ENCODE measurements at regions not wholly inside any gene's neighbourhood (a gene's known extent, or its start where the extent isn't known, plus 50 kb on each side); places are given as distances from the start of the nearest gene placed in this dataset.

DNA sequence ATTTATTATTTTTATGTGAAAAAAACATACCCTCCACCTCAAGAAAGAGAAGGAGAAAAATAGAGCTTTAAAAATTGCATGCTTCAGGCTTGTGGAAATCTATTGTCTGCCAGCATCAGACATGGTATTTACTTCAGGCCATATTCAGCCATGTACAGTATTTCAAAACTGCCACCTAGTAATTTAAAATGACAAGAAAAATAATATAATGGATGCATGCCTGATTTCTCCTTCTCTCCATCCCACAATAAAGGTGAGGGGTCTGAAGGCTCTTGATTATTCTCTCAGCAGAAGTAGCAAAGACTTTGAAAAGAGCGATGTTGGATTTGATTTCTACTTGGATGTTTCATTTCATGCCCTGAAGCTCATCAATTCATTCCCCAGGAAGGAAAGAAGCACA is 250.7 kb downstream of the TBC1D4 start:
- Histone ChIP-seq H3K4me1 (peaks cover 0 to 2% of the 10 kb centered on the region in 2 donors), H3K4me3 (replicated peaks in 1 of 3) (no peak overlapping the region), H3K27ac (no peak overlapping the region), H3K9me3 (no peaks in the 10 kb centered on the region), H3K36me3 (no peaks in the 10 kb centered on the region), H3K27me3 (no peaks in the 10 kb centered on the region)
- 97 to 100% methylated on average over 1 of the region's 1 CpG for WGBS, 2 donors
- TF ChIP-seq, protein P1, sequence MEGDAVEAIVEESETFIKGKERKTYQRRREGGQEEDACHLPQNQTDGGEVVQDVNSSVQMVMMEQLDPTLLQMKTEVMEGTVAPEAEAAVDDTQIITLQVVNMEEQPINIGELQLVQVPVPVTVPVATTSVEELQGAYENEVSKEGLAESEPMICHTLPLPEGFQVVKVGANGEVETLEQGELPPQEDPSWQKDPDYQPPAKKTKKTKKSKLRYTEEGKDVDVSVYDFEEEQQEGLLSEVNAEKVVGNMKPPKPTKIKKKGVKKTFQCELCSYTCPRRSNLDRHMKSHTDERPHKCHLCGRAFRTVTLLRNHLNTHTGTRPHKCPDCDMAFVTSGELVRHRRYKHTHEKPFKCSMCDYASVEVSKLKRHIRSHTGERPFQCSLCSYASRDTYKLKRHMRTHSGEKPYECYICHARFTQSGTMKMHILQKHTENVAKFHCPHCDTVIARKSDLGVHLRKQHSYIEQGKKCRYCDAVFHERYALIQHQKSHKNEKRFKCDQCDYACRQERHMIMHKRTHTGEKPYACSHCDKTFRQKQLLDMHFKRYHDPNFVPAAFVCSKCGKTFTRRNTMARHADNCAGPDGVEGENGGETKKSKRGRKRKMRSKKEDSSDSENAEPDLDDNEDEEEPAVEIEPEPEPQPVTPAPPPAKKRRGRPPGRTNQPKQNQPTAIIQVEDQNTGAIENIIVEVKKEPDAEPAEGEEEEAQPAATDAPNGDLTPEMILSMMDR (IDR thresholded peaks at IDR 0.05): no peak
- no peak for TF ChIP-seq POLR2A (IDR thresholded peaks at IDR 0.05)
- intact Hi-C loops (cut with DNase I): no loop called here
- no peak for DNase-seq

DNA sequence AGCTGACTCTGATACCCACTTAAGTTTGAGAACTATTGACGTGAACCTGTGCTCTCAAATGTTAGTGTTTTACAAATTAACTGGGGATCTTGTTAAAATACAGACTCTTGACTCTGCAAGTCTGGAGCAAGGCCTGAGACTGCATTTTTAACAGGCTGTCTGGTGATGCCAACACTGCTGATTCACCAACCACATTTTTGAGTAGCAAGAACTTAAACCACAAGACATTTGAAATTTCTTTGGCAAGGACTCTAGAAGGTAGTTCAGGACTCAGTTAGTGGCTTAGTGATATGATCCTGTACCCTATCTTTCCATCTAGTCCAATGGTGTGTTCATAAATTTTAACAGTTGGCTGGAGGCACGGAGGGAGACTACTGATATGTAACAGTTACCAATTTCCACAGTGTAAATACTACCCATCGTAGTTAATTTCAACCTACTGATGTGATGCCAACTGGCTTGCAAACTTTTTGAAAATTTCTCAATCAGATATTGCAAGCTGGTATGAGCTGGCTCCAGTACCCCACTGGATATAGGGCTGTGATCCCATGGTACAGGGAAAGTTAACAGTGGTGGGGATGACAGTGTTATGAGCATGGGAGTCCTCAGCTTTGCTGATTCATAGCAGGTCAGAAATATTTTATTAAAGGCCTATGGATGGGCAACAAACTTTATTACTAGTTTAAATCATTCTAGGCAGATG is 255.1 kb downstream of the TBC1D4 start:
- TF ChIP-seq POLR2A (IDR thresholded peaks at IDR 0.05): no peak
- TF ChIP-seq, protein P1 (IDR thresholded peaks at IDR 0.05): no peak
- no peaks in the 10 kb centered on the region for H3K36me3 ChIP-seq
- H3K27ac ChIP-seq: peak overlapping the region; percentile 61 to 75 (median 73)
- no peaks in the 10 kb centered on the region for H3K27me3 ChIP-seq
- H3K4me3 ChIP-seq (replicated peaks in 1 of 3): no peak overlapping the region
- intact Hi-C loops (cut with DNase I): no loop called here
- DNase-seq: peak; percentile 37 to 45
- H3K9me3 ChIP-seq: no peaks in the 10 kb centered on the region
- 55 to 68% methylated on average over 3 of the region's 3 CpGs for WGBS, 2 donors
- H3K4me1 ChIP-seq: peaks cover 0 to 5% of the 10 kb centered on the region in 2 donors

GRCh38 chr13:75226092-75226491 is 255.9 kb downstream of the TBC1D4 start:
- TF ChIP-seq, protein P1 (IDR thresholded peaks at IDR 0.05): no peak
- no peak for TF ChIP-seq POLR2A (IDR thresholded peaks at IDR 0.05)
- intact Hi-C loops (cut with DNase I): no loop called here

DNA sequence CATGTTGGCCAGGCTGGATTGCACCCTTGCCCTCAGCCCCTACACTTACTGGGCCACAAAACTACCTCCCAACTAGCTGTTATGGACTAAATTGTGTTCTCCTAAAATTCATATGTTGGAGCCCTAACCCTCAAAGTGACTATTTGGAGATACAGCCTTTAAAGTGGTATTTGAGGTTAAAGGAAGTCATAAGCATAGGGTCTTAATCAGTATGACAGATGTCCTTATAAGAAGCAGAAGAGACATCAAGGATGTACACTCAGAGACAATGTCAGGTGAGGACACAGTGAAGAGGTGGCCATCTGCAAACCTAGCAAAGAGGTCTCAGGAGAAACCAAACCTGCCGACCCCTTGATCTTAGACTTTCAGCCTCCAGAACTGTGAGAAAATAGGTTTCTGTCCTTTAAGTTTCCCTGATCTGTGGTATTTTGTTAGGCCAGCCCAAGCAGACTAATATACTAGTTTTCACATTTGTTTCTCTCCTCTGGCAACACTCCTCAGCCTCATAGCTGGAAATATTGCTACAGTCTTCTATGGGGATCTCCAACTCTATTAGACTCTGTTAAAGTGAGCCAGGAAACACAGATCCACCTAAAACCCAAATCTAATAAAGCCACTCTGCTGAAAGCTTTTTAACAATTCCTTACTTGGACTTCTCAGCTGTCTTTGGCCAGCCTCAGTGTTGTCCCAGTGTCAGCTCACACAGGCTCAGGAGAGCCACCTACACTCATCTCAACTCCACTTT is 256.5 kb downstream of the TBC1D4 start:
- no peak for TF ChIP-seq POLR2A (IDR thresholded peaks at IDR 0.05)
- TF ChIP-seq, protein P1 (IDR thresholded peaks at IDR 0.05): no peak
- Histone ChIP-seq H3K27me3 (no peaks in the 10 kb centered on the region), H3K36me3 (no peaks in the 10 kb centered on the region), H3K9me3 (no peaks in the 10 kb centered on the region), H3K4me1 (peaks cover 0 to 5% of the 10 kb centered on the region in 2 donors), H3K4me3 (replicated peaks in 1 of 3) (no peak overlapping the region), H3K27ac (peak overlapping the region in 1 of 3 donors; percentile 61)
- 96 to 100% methylated on average over 1 of the region's 1 CpG for WGBS, 2 donors
- DNase-seq: no peak
- intact Hi-C loops (cut with DNase I): no loop called here

More at GRCh38 chr13:75226092-75226491, 255.9 kb downstream of the TBC1D4 start:
- 61 to 62% methylated on average over 9 of the region's 9 CpGs for WGBS, 2 donors
- Histone ChIP-seq H3K4me3 (replicated peaks in 1 of 3) (no peak overlapping the region), H3K27me3 (no peaks in the 10 kb centered on the region), H3K36me3 (no peaks in the 10 kb centered on the region), H3K27ac (peak overlapping the region; percentile 61 to 75 (median 73)), H3K9me3 (no peaks in the 10 kb centered on the region), H3K4me1 (peaks cover 0 to 5% of the 10 kb centered on the region in 2 donors)
- peak; percentile 70 to 83 for DNase-seq
